HUES64 (cell line): ENCODE measurements at regions not wholly inside any gene's neighbourhood (a gene's known extent, or its start where the extent isn't known, plus 50 kb on each side); places are given as distances from the start of the nearest gene placed in this dataset.
"Not testable (repeated sequence)": the region's sequence is repeated elsewhere in the genome, so short reads cannot be mapped to it uniquely, and the experiment has no call there.

Source experiments
- H3K27ac ChIP-seq: 2 replicates; pipeline ENCODE4 v1.7.0; 2013; ENCODE audit warnings: low read depth, low read length, inconsistent platforms
- H3K27me3 ChIP-seq: 2 replicates; pipeline ENCODE4 v1.6.1; 2013; ENCODE audit warnings: mild to moderate bottlenecking, low read length; ENCODE audit not compliant: insufficient read depth
- H3K36me3 ChIP-seq: 2 replicates; pipeline ENCODE4 v1.6.1; 2013; ENCODE audit warnings: mild to moderate bottlenecking, low read length; ENCODE audit not compliant: insufficient read depth
- H3K4me1 ChIP-seq: 2 replicates; pipeline ENCODE4 v1.6.1; 2013; ENCODE audit warnings: mild to moderate bottlenecking, low read length, moderate library complexity; ENCODE audit not compliant: insufficient read depth
- H3K4me3 ChIP-seq: 2 replicates; pipeline ENCODE4 v1.5.1; 2013; ENCODE audit warnings: mild to moderate bottlenecking, low read length, moderate library complexity
- H3K9ac ChIP-seq: 2 replicates; pipeline ENCODE4 v1.6.1; 2013; ENCODE audit warnings: mild to moderate bottlenecking, low read depth, low read length
- H3K9me3 ChIP-seq: 2 replicates; pipeline ENCODE4 v1.6.1; 2013; ENCODE audit warnings: low read depth, low read length; ENCODE audit not compliant: insufficient read depth
- WGBS: fragments of 150-250, 120-280 bp; methylation state at CpG from one replicate; pipeline ENCODE4 v1.1.7; 2013; ENCODE audit warnings: missing lambda C conversion rate; 5-methylcytosine and 5-hydroxymethylcytosine counted together

- no peak overlapping the region for H3K27ac ChIP-seq
- no peaks in the 10 kb centered on the region for H3K9me3 ChIP-seq
- no peak overlapping the region for H3K4me3 ChIP-seq
- no peaks in the 10 kb centered on the region for H3K36me3 ChIP-seq
- H3K9ac ChIP-seq = no peak overlapping the region
- H3K27me3 ChIP-seq = no peaks in the 10 kb centered on the region
- no peaks in the 10 kb centered on the region for H3K4me1 ChIP-seq
- 47% methylated on average over 1 of the region's 1 CpG for WGBS
Observed at GRCh38 chr9:109624896-109625295, 126.8 kb upstream of the PTPN3 start.

DNA sequence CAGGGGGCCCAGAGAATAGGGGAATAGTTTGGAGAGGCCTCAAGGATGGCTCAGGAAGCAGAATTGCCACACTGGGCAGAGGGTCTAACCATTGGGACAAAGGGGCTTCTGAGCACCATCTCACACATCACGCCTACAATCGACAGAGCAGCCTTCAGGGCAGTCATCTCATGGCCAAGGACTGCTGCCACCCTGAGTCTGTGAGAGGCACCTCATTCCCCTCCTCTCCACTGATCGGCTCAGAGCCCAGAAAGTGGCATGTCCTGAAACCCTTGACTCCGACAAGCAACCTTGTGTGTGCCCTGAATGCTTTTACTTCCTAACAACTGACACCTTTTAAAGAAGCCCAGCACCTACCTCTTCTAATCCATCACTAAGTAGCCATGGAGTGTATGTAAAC, 128.9 kb upstream of the PTPN3 start:
- H3K9ac ChIP-seq = no peak overlapping the region
- no peaks in the 10 kb centered on the region for H3K9me3 ChIP-seq
- no peak overlapping the region for H3K4me3 ChIP-seq
- H3K27me3 ChIP-seq = peaks cover 2% of the 10 kb centered on the region; the same call in 1 of the 2 replicates
- WGBS = 81% methylated on average over 4 of the region's 4 CpGs
- no peaks in the 10 kb centered on the region for H3K4me1 ChIP-seq
- H3K36me3 ChIP-seq = no peaks in the 10 kb centered on the region
- no peak overlapping the region for H3K27ac ChIP-seq

DNA sequence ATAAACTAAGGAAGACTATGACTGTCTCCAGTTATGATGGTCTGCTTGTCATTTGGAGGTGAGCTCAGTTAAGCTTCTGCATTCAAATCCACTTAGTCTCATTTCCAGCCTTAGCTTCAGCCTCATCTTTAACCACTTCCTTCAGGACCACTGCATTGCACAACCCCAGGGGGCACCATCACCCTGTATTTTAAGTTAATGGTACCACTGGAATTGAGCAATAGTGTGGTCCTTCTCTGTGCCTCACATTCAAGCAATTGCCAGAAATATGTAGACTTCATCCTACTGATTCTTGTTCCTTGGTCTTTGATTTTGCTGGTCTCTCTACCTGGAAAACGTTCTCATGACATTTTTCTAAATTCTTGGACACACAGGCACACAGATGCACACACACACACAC, 131.5 kb upstream of the PTPN3 start:
- 86% methylated on average over 1 of the region's 1 CpG for WGBS
- H3K9ac ChIP-seq = no peak overlapping the region
- no peaks in the 10 kb centered on the region for H3K36me3 ChIP-seq
- H3K4me3 ChIP-seq = no peak overlapping the region
- H3K27ac ChIP-seq = no peak overlapping the region
- H3K4me1 ChIP-seq = no peaks in the 10 kb centered on the region
- H3K27me3 ChIP-seq = peaks cover 2% of the 10 kb centered on the region; the same call in 1 of the 2 replicates
- no peaks in the 10 kb centered on the region for H3K9me3 ChIP-seq

DNA sequence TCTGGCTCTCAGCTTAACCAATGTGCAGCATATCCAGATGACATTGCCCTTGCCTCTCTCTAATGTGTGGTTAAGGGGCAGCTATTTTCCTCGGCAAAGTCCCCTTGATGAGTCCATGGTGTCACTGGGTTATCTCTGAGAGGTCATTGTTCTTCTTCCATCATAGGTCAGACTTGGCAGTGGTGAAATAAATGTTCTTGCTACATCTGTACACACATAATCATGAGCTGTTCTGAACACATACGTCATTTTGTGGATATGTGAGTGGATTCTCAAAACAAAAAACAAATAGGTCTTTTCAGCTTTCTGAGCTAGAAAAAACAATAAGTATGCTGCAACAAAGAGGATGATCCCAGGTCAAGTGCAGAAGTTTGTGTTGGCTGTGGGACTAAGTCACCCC, 134.7 kb upstream of the PTPN3 start:
- Histone ChIP-seq H3K9ac (no peak overlapping the region), H3K27ac (no peak overlapping the region), H3K4me3 (no peak overlapping the region), H3K27me3 (peaks cover 9% of the 10 kb centered on the region), H3K9me3 (no peaks in the 10 kb centered on the region), H3K4me1 (no peaks in the 10 kb centered on the region), H3K36me3 (no peaks in the 10 kb centered on the region)
- WGBS = 95% methylated on average over 2 of the region's 2 CpGs

- H3K27me3 ChIP-seq = peaks cover 60% of the 10 kb centered on the region
- peak overlapping the region; percentile 8; the same call in 1 of the 2 replicates for H3K9ac ChIP-seq
- H3K9me3 ChIP-seq = no peaks in the 10 kb centered on the region
- 7% methylated on average over 43 of the region's 43 CpGs for WGBS
- H3K4me3 ChIP-seq = peak overlapping the region; percentile 62
- H3K4me1 ChIP-seq = no peaks in the 10 kb centered on the region
- H3K36me3 ChIP-seq = no peaks in the 10 kb centered on the region
- no peak overlapping the region for H3K27ac ChIP-seq
Observed at GRCh38 chr9:109639674-109640579, 140.1 kb upstream of the PALM2AKAP2 start.

- Histone ChIP-seq H3K36me3 (no peaks in the 10 kb centered on the region), H3K9me3 (no peaks in the 10 kb centered on the region), H3K9ac (no peak overlapping the region), H3K27me3 (peaks cover 60% of the 10 kb centered on the region), H3K27ac (no peak overlapping the region), H3K4me1 (no peaks in the 10 kb centered on the region), H3K4me3 (peak overlapping the region; percentile 62)
- 6% methylated on average over 59 of the region's 59 CpGs for WGBS
Observed at GRCh38 chr9:109640580-109641371, 139.2 kb upstream of the PALM2AKAP2 start.

DNA sequence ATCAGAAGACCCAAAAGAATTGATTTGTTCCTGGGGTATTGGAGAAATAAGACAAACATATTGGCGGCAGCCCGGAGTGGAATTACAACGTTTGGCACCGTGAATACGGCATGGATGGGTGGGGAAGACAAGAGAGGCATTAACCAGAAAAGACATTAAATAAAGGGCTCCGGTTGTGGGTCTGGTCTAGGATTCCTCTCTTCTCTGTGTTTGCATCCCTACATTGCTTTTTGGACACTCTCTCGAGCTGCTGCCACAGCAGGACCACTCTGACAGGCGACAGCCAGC, 138.7 kb upstream of the PALM2AKAP2 start:
- H3K36me3 ChIP-seq = no peaks in the 10 kb centered on the region
- H3K9me3 ChIP-seq = no peaks in the 10 kb centered on the region
- no peaks in the 10 kb centered on the region for H3K4me1 ChIP-seq
- H3K27ac ChIP-seq = no peak overlapping the region
- WGBS = 59% methylated on average over 8 of the region's 8 CpGs
- peak overlapping the region; percentile 62; the same call in 1 of the 2 replicates for H3K4me3 ChIP-seq
- no peak overlapping the region for H3K9ac ChIP-seq
- peaks cover 64% of the 10 kb centered on the region for H3K27me3 ChIP-seq

DNA sequence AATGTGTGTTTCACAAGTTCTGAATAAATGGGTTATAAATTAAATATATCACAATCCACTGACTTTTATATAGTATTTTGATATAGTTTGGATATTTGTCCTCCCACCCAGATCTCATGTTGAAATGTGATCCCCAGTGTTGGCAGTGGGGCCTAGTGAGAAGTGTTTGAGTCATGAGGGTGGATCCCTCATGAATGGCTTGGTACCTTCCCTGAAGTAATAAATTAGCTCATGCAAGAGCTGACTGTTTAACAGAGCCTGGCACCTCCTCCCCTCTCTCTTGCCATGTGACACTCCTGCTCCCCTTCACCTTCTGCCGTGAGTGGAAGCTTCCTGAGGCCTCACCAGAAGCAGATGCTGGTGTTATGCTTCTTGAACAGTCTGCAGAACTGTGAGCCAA, 127.9 kb upstream of the PALM2AKAP2 start:
- H3K9ac ChIP-seq = no peak overlapping the region
- no peaks in the 10 kb centered on the region for H3K9me3 ChIP-seq
- 91% methylated on average over 1 of the region's 1 CpG for WGBS
- no peaks in the 10 kb centered on the region for H3K4me1 ChIP-seq
- no peak overlapping the region for H3K27ac ChIP-seq
- no peak overlapping the region for H3K4me3 ChIP-seq
- H3K27me3 ChIP-seq = no peaks in the 10 kb centered on the region
- H3K36me3 ChIP-seq = no peaks in the 10 kb centered on the region

- no peaks in the 10 kb centered on the region for H3K36me3 ChIP-seq
- no peaks in the 10 kb centered on the region for H3K4me1 ChIP-seq
- H3K9ac ChIP-seq = no peak overlapping the region
- no peaks in the 10 kb centered on the region for H3K9me3 ChIP-seq
- no peak overlapping the region for H3K27ac ChIP-seq
- 61% methylated on average over 4 of the region's 4 CpGs for WGBS
- no peak overlapping the region for H3K4me3 ChIP-seq
- H3K27me3 ChIP-seq = no peaks in the 10 kb centered on the region
Observed at GRCh38 chr9:109652971-109653370, 127.0 kb upstream of the PALM2AKAP2 start.

DNA sequence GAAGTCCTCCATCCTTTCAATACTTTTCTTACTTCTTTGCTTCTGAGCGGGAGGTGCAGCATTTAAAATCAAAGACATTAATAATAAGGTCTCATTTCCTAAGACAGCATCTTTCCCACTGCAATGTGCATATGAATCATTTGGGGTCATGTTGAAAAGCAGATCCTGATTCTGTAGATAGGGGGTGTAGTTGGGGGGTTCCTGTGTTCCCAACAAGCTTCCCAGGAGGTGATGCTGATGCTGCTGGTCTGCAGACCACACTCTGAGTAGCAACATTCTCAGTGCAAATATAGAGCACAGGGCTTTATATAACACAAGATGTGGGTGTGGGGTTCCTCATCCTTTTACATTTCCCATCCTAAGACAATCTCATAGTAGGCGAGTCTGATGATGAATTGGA, 126.5 kb upstream of the PALM2AKAP2 start:
- H3K4me3 ChIP-seq = no peak overlapping the region
- no peaks in the 10 kb centered on the region for H3K9me3 ChIP-seq
- no peaks in the 10 kb centered on the region for H3K4me1 ChIP-seq
- no peaks in the 10 kb centered on the region for H3K36me3 ChIP-seq
- WGBS = 96% methylated on average over 1 of the region's 2 CpGs
- H3K27ac ChIP-seq = no peak overlapping the region
- H3K27me3 ChIP-seq = no peaks in the 10 kb centered on the region
- no peak overlapping the region for H3K9ac ChIP-seq

GRCh38 chr9:109663978-109664377, 116.0 kb upstream of the PALM2AKAP2 start:
- not testable (repeated sequence) for H3K4me1 ChIP-seq, H3K27me3 ChIP-seq, H3K9ac ChIP-seq, H3K4me3 ChIP-seq, H3K36me3 ChIP-seq, H3K9me3 ChIP-seq, H3K27ac ChIP-seq
- WGBS = 96% methylated on average over 4 of the region's 4 CpGs
